IMR-90 (cell line): ENCODE measurements at regions not wholly inside any gene's neighbourhood (a gene's known extent, or its start where the extent isn't known, plus 50 kb on each side); places are given as distances from the start of the nearest gene placed in this dataset.
"Not testable (repeated sequence)": the region's sequence is repeated elsewhere in the genome, so short reads cannot be mapped to it uniquely, and the experiment has no call there.

Experiments used
- ATAC-seq: fragments of 200-7000 bp; cut with Tn5 transposase; 2 replicates; pipeline ENCODE4 v1.9.1; 2020; ENCODE audit warnings: low read depth, mild to moderate bottlenecking, moderate library complexity
- BruUV-seq: library from RNA; stranded (reverse); fragments of 400-500 nt; replicated peaks from 2 replicates; lab custom pipeline; 2021; lab: Mats Ljungman, UMichigan
- CTCF ChIA-PET: fragments of 300-600 bp; formaldehyde crosslinking; extraction: SDS; loops from one replicate; lab custom pipeline; 2021; ENCODE audit warnings: antibody characterized with exemption; lab: Yijun Ruan, JAX
- POLR2A ChIA-PET: fragments of 300-600 bp; sonication (Branson Sonifier 250); formaldehyde crosslinking; loops from one replicate; lab custom pipeline; 2022; ENCODE audit warnings: antibody characterized with exemption; ENCODE audit not compliant: unreplicated experiment; lab: Charles Lee
- DNase-seq: peaks from one replicate; pipeline ENCODE4 v3.0.0; 2013
- H2AFZ ChIP-seq: replicated peaks from 2 replicates; pipeline ENCODE3; 2013; ENCODE audit warnings: low read length, mild to moderate bottlenecking; ENCODE audit not compliant: poor library complexity
- H2AK5ac ChIP-seq: 2 replicates; pipeline ENCODE4 v1.6.1; 2013; ENCODE audit warnings: low read depth, low read length, inconsistent platforms
- H2AK9ac ChIP-seq: replicated peaks from 2 replicates; pipeline ENCODE3; 2013; ENCODE audit warnings: mild to moderate bottlenecking, low read depth, low read length, moderate library complexity; ENCODE audit not compliant: poor library complexity
- H2BK120ac ChIP-seq: 2 replicates; pipeline ENCODE4 v1.6.1; 2013; ENCODE audit warnings: low read depth, low read length, inconsistent platforms
- H2BK15ac ChIP-seq: 3 replicates; pipeline ENCODE4 v1.6.1; 2013; ENCODE audit warnings: low read depth, low read length, inconsistent platforms
- H2BK20ac ChIP-seq: 2 replicates; pipeline ENCODE4 v1.6.1; 2013; ENCODE audit warnings: low read depth, mild to moderate bottlenecking, inconsistent platforms, low read length, moderate library complexity
- H2BK5ac ChIP-seq: 2 replicates; pipeline ENCODE4 v1.6.1; 2013; ENCODE audit warnings: mild to moderate bottlenecking, low read depth, low read length, inconsistent platforms; ENCODE audit not compliant: poor library complexity, severe bottlenecking
- H3K14ac ChIP-seq: replicated peaks from 2 replicates; pipeline ENCODE4 v1.6.1; 2013; ENCODE audit warnings: low read depth, low read length, inconsistent platforms
- H3K18ac ChIP-seq: 2 replicates; pipeline ENCODE4 v1.6.1; 2013; ENCODE audit warnings: low read depth, low read length, control low read depth
- H3K23ac ChIP-seq: 2 replicates; pipeline ENCODE4 v1.6.1; 2013; ENCODE audit warnings: low read depth, low read length, inconsistent platforms
- H3K27ac ChIP-seq: 2 replicates; pipeline ENCODE4 v1.5.1; 2013; ENCODE audit warnings: mild to moderate bottlenecking, control low read depth, low read length; ENCODE audit not compliant: insufficient read depth
- H3K27me3 ChIP-seq: 2 replicates; pipeline ENCODE4 v1.6.1; 2013; ENCODE audit warnings: low read length; ENCODE audit not compliant: control insufficient read depth, insufficient read depth
- H3K36me3 ChIP-seq: 2 replicates; pipeline ENCODE4 v1.6.1; 2013; ENCODE audit warnings: low read length, mixed read lengths; ENCODE audit not compliant: control insufficient read depth, insufficient read depth
- H3K4ac ChIP-seq: 2 replicates; pipeline ENCODE4 v1.6.1; 2013; ENCODE audit warnings: low read depth, low read length, inconsistent platforms
- H3K4me1 ChIP-seq: 2 replicates; pipeline ENCODE4 v1.6.1; 2013; ENCODE audit warnings: low read length, mixed read lengths; ENCODE audit not compliant: control insufficient read depth, insufficient read depth
- H3K4me2 ChIP-seq: 2 replicates; pipeline ENCODE4 v1.6.1; 2013; ENCODE audit warnings: low read depth, mild to moderate bottlenecking, control low read depth, low read length, moderate library complexity
- H3K4me3 ChIP-seq: 2 replicates; pipeline ENCODE4 v1.5.1; 2013; ENCODE audit warnings: low read depth, mild to moderate bottlenecking, control low read depth, low read length, moderate library complexity; ENCODE audit not compliant: insufficient read depth
- H3K56ac ChIP-seq: 2 replicates; pipeline ENCODE4 v1.6.1; 2013; ENCODE audit warnings: low read length, inconsistent platforms; ENCODE audit not compliant: insufficient read depth; ENCODE audit errors: extremely low read depth
- H3K79me1 ChIP-seq, 2 experiments: 2 replicates each; pipeline ENCODE4 v1.6.1; 2013; ENCODE audit warnings: low read length in 2 of 2, inconsistent platforms in 1 of 2, low read depth in 1 of 2
- H3K9ac ChIP-seq: 2 replicates; pipeline ENCODE4 v1.6.1; 2013; ENCODE audit warnings: low read depth, low read length, control low read depth
- H3K9me1 ChIP-seq: 2 replicates; pipeline ENCODE4 v1.6.1; 2013; ENCODE audit warnings: low read length, inconsistent platforms; ENCODE audit not compliant: insufficient read depth
- H3K9me3 ChIP-seq: 2 replicates; pipeline ENCODE4 v1.6.1; 2013; ENCODE audit warnings: low read length; ENCODE audit not compliant: control insufficient read depth, insufficient read depth
- H4K20me1 ChIP-seq: 2 replicates; pipeline ENCODE4 v1.6.1; 2013; ENCODE audit warnings: low read length, inconsistent platforms; ENCODE audit not compliant: insufficient read depth
- H4K5ac ChIP-seq: 2 replicates; pipeline ENCODE4 v1.6.1; 2013; ENCODE audit warnings: mild to moderate bottlenecking, low read depth, low read length, control low read depth
- H4K8ac ChIP-seq, 2 experiments: 2 replicates each; pipeline ENCODE4 v1.6.1; 2013; ENCODE audit warnings: low read depth in 2 of 2, low read length in 2 of 2, control low read depth in 1 of 2, inconsistent platforms in 1 of 2
- H4K91ac ChIP-seq: 2 replicates; pipeline ENCODE4 v1.6.1; 2013; ENCODE audit warnings: low read depth, low read length, inconsistent platforms; ENCODE audit not compliant: insufficient read depth
- BHLHE40 ChIP-seq: fragments of 150-350 bp; IDR thresholded peaks from 2 replicates; pipeline ENCODE4 v1.6.1; 2016; ENCODE audit warnings: mild to moderate bottlenecking, low read depth, low read length
- CHD1 ChIP-seq: IDR thresholded peaks from 2 replicates; pipeline ENCODE4 v1.6.1; 2012; ENCODE audit warnings: low read depth, low read length, improper control_type of control experiment
- CTCF ChIP-seq: conservative IDR thresholded peaks from 2 replicates; pipeline ENCODE4 v1.5.1; 2012; ENCODE audit warnings: mild to moderate bottlenecking, low read depth, low read length, improper control_type of control experiment
- MAZ ChIP-seq: IDR thresholded peaks from 2 replicates; pipeline ENCODE4 v1.6.1; 2012; ENCODE audit warnings: low read depth, mild to moderate bottlenecking, low read length, improper control_type of control experiment, moderate library complexity, borderline replicate concordance
- MXI1 ChIP-seq: IDR thresholded peaks from 2 replicates; pipeline ENCODE4 v1.6.1; 2012; ENCODE audit warnings: low read depth, mild to moderate bottlenecking, low read length, moderate library complexity, borderline replicate concordance
- RFX5 ChIP-seq: IDR thresholded peaks from 2 replicates; pipeline ENCODE4 v1.8.0; 2012; ENCODE audit warnings: low read depth, mild to moderate bottlenecking, low read length, moderate library complexity
- WGBS, 2 experiments: methylation state at CpG; one replicate each; pipeline versions ENCODE4 v1.1.5 to v1.1.7; 2013; ENCODE audit warnings: missing lambda C conversion rate in 2 of 2; ENCODE audit not compliant: insufficient read length in 1 of 2; ENCODE audit errors: extremely low coverage in 2 of 2; 5-methylcytosine and 5-hydroxymethylcytosine counted together
- dilution Hi-C: fragments of 300-500 bp; cut with HindIII; formaldehyde crosslinking; loops from one replicate; pipeline ENCODE4 v1.14.3; 2018; ENCODE audit warnings: low sequenced_read_pairs; ENCODE audit not compliant: unreplicated experiment
- in situ Hi-C: fragments of 300-500 bp; cut with MboI; formaldehyde crosslinking; loops from 3 replicates; pipeline ENCODE4 v1.14.3; 2019; ENCODE audit warnings: low sequenced_read_pairs, inconsistent platforms, mixed read lengths
- intact Hi-C: fragments of 100-400 bp; cut with micrococcal nuclease; formaldehyde crosslinking; loops from 2 replicates; pipeline ENCODE4 v1.10.0; 2022

- Histone ChIP-seq H3K36me3 (no peaks in the 10 kb centered on the region), H3K56ac (no peak overlapping the region), H3K23ac (no peak overlapping the region), H2BK20ac (no peak overlapping the region), H4K8ac (no peak overlapping the region), H3K4me3 (no peak overlapping the region), H3K79me1 (no peaks in the 10 kb centered on the region), H4K5ac (no peak overlapping the region), H3K9ac (no peak overlapping the region), H2AK9ac (no peak overlapping the region), H3K4ac (no peak overlapping the region), H2AFZ (no peak overlapping the region), H3K14ac (no peak overlapping the region), H3K27ac (no peak overlapping the region), H4K20me1 (no peaks in the 10 kb centered on the region), H2AK5ac (no peak overlapping the region), H2BK15ac (no peak overlapping the region), H2BK5ac (no peak overlapping the region), H2BK120ac (no peak overlapping the region), H3K9me1 (no peaks in the 10 kb centered on the region), H3K4me2 (no peak overlapping the region), H3K4me1 (no peaks in the 10 kb centered on the region), H3K27me3 (no peaks in the 10 kb centered on the region), H4K91ac (no peak overlapping the region), H3K9me3 (peaks cover 3% of the 10 kb centered on the region), H3K18ac (no peak overlapping the region)
- no peak for DNase-seq
- dilution Hi-C loops (no loop called here), intact Hi-C loops (no loop called here), in situ Hi-C loops (no loop called here)
- 0% methylated on average over 2 of the region's 3 CpGs; no CpG with 5 or more reads in 1 of the 2 experiments for WGBS, 2 experiments
- TF ChIP-seq MAZ (no peak), RFX5 (no peak), CTCF (no peak), BHLHE40 (no peak), CHD1 (no peak), MXI1 (no peak)
- BruUV-seq: no TSS peak
- ChIA-PET POLR2A (no interaction called here), CTCF (no interaction called here)
- ATAC-seq: no peak
Observed at GRCh38 chr18:65587491-65587890, 163.3 kb upstream of the CDH7 start.

GRCh38 chr18:65582094-65582493, 168.7 kb upstream of the CDH7 start:
- H2BK20ac ChIP-seq, H2AK5ac ChIP-seq, H3K27me3 ChIP-seq, H3K56ac ChIP-seq, BruUV-seq, H3K14ac ChIP-seq, H3K79me1 ChIP-seq, H2BK15ac ChIP-seq, in situ Hi-C loops, H4K20me1 ChIP-seq, H3K9me1 ChIP-seq, H2BK120ac ChIP-seq, H4K91ac ChIP-seq, H3K4me3 ChIP-seq, CTCF ChIA-PET, H2AK9ac ChIP-seq, H4K5ac ChIP-seq, H2AFZ ChIP-seq, dilution Hi-C loops, DNase-seq, H3K4me2 ChIP-seq, POLR2A ChIA-PET, intact Hi-C loops, H3K9ac ChIP-seq, ATAC-seq, H3K27ac ChIP-seq, H3K36me3 ChIP-seq, H3K4ac ChIP-seq, H3K23ac ChIP-seq, H3K9me3 ChIP-seq, H3K4me1 ChIP-seq, H2BK5ac ChIP-seq, H3K18ac ChIP-seq, H4K8ac ChIP-seq: not testable (repeated sequence)
- WGBS, 2 experiments: no CpG with 5 or more reads among the region's 2 CpGs
